Left renal pelvis (tissue), 4 donors: ENCODE measurements at regions not wholly inside any gene's neighbourhood (a gene's known extent, or its start where the extent isn't known, plus 50 kb on each side); places are given as distances from the start of the nearest gene placed in this dataset.
"Not testable (repeated sequence)": the region's sequence is repeated elsewhere in the genome, so short reads cannot be mapped to it uniquely, and the experiment has no call there.

Experiments used
- DNase-seq, 4 donors: peaks; one replicate each; pipeline ENCODE4 v3.0.0-alpha.2; 2013; ENCODE audit warnings: low read depth in 4 of 4, low spot score in 3 of 4

- DNase-seq = no peak
Measured at GRCh38 chr4:31148990-31149389, 428.8 kb downstream of the PCDH7 start.

- no peak for DNase-seq
Measured at GRCh38 chr4:31156221-31156620, 436.1 kb downstream of the PCDH7 start.

DNA sequence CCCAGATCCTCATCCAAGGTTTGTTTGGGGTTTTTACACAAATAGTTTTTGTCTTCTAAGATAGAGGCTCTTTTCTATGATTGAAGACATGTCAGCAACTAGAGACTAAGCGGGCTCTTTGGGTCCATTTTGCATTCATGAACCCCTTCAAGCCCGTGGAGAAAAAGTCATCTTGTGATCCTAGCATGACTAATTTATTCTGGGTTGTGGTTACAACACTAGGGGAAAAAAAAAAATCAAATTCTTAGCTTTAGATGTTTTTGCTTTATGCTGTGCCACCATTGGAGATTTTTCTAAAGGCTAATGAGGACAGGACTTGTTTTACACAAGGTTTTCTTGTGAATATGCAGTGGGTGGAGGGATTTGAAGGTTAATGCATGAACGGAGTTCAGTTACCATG, 440.0 kb downstream of the PCDH7 start:
- no peak for DNase-seq

DNA sequence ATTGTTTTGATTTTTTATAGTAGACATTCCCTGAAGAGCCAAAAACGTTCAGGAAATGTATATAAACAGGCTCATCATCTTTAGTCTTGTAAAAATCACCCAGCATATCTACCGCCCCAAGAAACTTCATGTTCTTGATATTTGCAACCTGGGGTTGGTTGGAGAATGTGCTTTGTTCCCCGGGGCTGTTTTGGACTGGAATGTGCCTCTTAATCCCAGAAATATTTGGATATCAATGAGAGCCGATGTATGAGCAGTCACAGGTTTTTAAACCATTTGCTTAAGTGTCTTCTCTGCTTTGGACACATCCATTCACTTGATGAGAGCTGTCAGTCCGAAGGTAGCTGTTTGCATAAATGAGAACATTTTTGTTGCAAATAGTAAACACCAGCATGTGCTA, 449.7 kb downstream of the PCDH7 start:
- DNase-seq = no peak

DNA sequence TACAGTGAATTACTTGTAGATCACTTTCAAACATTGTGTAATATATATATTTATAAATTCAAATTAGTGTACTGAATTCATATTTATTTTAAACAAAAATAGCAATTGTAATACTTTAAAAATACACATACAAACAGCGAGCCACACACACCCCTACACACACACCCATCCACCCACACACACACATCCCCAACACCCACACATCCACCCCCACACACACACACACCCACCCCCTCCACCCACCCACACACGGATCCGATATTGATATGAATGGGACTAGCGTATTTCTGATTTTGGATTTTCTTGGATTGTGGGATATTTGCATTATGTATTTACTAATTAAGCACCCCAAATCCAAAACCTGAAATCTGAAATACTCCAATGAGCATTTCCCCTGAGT, 451.2 kb downstream of the PCDH7 start:
- DNase-seq = no peak

DNA sequence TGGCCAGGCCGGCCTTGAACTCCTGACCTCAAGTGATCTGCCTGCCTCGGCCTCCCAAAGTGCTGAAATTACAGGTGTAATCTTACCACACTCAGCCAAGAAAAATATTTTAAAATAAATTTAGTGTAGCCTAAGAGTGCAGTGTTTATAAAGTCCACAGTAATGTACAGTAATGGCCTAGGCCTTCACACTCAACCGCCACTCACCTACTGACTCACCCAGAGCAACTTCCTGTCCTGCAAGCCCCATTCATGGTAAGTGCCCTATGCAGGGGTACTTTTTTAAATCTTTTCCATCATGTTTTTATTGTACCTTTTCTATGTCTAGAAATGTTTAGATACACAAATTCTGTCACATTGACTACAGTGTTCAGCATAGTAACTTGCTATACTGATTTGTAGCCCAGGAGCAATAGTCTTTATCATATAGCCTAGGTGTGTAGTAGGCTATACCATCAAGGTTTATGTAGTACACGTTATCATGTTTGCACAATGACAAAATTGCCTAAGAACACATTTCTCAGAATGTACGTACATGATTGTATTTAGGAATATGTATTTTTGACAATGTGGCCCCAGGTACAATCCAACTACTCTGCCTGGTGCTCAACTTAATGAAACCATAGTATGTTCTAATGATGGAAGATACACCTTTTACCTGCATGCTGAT, 455.2 kb downstream of the PCDH7 start:
- DNase-seq = no peak

- DNase-seq = no peak
Measured at GRCh38 chr4:31183256-31183655, 463.1 kb downstream of the PCDH7 start.

- DNase-seq = no peak
Measured at GRCh38 chr4:31185014-31185585, 464.9 kb downstream of the PCDH7 start.

DNA sequence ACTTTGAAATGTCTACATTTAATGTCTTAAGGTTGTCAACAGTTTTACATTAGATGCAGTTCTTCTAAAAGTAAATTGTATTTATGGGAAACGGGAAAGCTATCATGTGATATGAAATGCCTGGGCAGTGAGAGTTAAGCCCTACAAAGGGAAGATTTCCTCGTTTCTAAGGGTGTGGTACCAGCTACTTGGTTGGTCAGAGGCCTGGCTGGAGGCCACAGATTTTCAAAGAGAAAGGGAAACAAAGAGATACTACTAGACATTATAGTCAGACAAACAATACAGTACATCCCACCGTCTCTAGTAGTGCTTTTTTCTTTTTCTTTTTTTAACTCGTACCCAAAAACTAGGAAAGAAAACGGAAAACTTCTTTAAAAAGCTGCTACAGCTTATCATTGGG, 467.8 kb downstream of the PCDH7 start:
- no peak for DNase-seq

DNA sequence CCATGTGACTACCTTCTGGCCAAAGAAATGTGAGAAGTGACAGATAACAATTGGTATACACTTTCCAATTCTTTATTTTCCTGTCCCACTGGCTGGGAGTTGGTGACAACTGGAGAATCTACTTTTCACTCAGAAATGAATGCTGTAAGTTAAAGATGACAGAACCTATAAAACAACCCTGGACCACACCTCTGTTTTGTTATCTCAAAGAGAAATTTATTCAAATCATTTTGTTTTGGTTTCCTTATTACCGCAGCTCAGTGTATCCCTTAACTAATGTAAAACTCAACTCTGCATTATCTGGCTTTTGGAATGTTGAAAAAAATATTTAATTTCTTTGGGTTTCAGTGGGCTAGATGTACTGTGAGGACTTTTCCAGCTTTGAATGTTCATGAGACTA, 469.8 kb downstream of the PCDH7 start:
- no peak for DNase-seq

GRCh38 chr4:31190671-31191070, 470.5 kb downstream of the PCDH7 start:
- DNase-seq = no peak

DNA sequence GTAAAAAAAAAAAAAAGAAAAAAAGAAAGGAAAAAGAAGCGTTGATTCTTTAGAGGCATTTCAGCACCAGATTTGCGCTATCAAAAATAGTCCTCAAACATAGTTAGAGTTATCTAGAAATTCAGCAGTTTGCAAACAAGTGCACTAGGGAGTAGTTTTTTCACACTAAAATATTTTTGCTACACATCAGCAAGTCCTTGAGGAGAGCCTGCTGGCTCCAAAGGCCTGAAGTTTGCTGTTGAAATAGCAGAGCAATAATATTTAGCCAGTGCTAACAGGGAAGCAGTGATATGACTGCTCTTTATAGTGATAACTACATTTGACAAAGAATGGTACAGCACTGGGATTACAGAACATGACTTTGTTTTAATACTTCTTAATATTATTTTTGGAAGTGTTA, 472.2 kb downstream of the PCDH7 start:
- no peak for DNase-seq

GRCh38 chr4:31193521-31193920, 473.4 kb downstream of the PCDH7 start:
- DNase-seq = no peak

DNA sequence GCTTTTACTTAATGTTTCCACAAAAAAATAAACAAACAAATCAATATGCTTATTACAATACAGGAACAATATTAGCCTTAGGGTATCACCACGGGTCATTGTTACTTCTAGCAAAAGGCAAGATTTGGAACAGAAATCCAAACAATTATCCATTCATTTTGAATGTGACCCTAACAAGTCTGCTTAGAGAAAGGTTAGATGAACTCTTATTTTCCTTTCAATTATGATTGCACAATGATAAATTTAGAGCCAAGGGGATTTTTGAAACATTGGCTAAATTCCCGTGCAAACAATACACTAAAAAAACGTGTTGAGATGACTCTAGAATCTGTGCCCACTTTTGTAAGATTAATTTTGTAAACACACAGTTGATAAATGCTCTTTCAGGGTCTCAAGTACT, 474.7 kb downstream of the PCDH7 start:
- DNase-seq = no peak

DNA sequence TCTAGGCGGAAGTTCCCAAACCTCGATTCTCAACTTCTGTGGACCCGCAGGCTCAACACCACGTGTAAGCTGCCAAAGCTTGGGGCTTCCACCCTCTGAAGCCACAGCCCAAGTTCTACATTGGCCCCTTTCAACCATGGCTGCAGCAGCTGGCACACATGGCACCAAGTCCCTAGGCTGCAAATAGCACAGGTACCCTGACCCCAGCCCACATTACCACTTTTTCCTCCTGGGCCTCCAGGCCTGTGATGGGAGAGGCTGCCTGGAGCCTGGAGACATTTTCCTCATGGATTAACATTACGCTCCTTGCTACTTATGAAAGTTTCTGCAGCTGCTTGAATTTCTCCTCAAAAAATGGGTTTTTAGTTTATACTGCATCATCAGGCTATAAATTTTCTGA, 479.5 kb downstream of the PCDH7 start:
- DNase-seq = no peak

- not testable (repeated sequence) for DNase-seq
Measured at GRCh38 chr4:31202054-31202453, 481.9 kb downstream of the PCDH7 start.

DNA sequence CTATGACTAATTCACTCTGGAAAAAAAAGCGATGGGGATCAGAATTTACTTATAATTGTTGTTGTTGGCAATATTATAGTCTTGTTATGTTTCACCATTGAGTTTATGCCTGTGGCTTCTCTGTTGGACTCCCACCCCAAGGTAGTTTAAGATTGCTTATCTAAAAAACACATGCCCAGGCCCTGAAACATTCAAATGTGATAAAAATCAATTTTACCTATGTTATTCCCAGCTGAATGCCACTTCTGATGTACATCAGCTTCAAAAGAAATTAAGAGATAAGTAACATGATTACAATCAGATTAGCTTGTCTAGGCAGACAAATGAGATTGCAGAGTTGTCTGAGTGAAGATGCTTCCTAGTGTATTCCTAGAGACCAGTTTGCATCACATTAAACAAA, 484.7 kb downstream of the PCDH7 start:
- DNase-seq = no peak

DNA sequence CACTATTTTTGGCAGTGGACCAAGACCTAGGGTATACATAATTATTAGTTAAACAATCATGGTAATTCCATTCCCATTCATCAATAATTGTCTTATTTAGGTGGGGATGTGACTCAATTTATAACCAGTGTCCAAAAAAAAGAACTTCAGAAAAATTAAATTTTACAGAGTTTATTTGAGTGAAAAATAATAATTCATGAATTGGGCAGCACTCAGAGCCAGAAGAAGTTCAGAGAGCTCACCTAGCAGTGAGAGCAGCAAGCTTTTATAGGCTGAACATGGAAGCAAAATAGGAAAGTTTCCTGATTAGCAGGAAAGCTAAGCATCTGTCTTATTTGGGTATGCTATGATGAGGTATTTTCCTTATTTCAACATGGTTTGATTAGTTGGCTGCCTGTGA, 500.8 kb downstream of the PCDH7 start:
- no peak for DNase-seq

- DNase-seq = no peak
Measured at GRCh38 chr4:31228068-31228467, 507.9 kb downstream of the PCDH7 start.

DNA sequence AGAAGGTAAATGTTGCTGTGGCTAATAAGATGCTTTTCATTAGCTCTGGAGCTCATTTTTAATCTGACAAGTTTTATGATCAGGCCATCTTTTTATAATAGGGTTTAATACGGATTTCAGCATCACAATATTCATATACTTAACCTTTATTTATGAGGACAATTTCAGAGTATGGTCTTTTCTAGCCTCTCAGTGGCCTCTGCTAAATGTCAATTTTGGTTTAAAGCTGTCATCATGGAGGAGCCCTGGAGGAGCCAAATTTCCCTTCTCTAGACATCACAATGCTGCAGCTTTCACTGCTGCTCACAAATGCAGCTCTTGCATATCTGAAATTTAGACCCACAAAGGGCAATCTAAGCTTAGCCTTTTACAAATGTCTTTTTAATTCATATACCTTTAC, 510.4 kb downstream of the PCDH7 start:
- no peak for DNase-seq

DNA sequence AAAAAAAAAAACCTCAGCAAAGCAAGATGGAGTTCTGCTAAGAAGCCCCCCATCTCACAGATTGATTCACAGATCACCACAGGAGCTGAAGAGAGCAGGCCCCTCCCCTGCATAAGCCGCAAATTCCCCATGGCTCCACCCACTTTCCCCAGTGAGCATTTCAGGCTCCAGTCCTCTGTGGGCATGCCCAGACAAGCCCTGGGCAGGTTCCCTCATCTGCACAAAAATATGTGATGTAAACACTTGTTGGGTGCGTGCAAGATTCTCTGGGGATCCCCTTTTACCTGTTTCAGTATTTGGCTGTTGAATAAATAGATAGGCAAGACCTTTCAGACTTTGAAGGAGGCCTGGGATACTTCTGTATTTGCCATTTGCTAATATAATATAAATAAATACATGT, 514.3 kb downstream of the PCDH7 start:
- no peak for DNase-seq

DNA sequence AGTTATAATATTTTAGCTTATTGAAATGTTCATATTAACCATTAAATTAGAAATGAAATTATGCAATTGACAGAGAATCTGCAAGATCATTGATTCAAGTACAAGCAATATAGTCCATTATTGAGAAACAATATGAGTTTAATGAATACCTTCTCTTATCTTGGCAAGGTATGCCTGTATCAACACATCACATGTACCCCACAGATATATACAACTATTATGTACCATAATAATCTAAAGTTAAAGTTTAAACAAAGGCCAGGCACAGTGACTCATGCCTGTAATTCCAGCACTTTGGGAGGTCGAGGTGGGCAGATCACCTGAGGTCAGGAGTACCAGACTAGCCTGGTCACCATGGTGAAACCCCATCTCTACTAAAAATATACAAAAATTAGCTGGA, 514.7 kb downstream of the PCDH7 start:
- no peak for DNase-seq
